VCaP (cell line): ENCODE measurements at regions not wholly inside any gene's neighbourhood (a gene's known extent, or its start where the extent isn't known, plus 50 kb on each side); places are given as distances from the start of the nearest gene placed in this dataset.

Experiments
- H3K27ac ChIP-seq: fragments of 450-650 bp; 2 replicates; pipeline ENCODE4 v1.5.1; 2017
- CTCF ChIP-seq: fragments of 450-650 bp; conservative IDR thresholded peaks from 2 replicates; pipeline ENCODE4 v1.5.1; 2017; ENCODE audit warnings: mild to moderate bottlenecking, moderate library complexity

GRCh38 chr2:56898986-56899385, 715.2 kb downstream of the CCDC85A start:
- no peak for TF ChIP-seq CTCF
- H3K27ac ChIP-seq = no peak overlapping the region

- H3K27ac ChIP-seq = no peak overlapping the region
- TF ChIP-seq CTCF = no peak
These were observed 728.7 kb downstream of the CCDC85A start for GRCh38 chr2:56912490-56912889.

- TF ChIP-seq CTCF = no peak
- no peak overlapping the region for H3K27ac ChIP-seq
These were observed 735.0 kb downstream of the CCDC85A start for GRCh38 chr2:56918790-56919189.

- no peak overlapping the region for H3K27ac ChIP-seq
- no peak for TF ChIP-seq CTCF
These were observed 750.2 kb downstream of the CCDC85A start for GRCh38 chr2:56933976-56934375.

GRCh38 chr2:56934866-56935265, 751.1 kb downstream of the CCDC85A start:
- H3K27ac ChIP-seq = no peak overlapping the region
- TF ChIP-seq CTCF = no peak

- no peak for TF ChIP-seq CTCF
- no peak overlapping the region for H3K27ac ChIP-seq
These were observed 756.3 kb downstream of the CCDC85A start for GRCh38 chr2:56940054-56940453.

- no peak for TF ChIP-seq CTCF
These were observed 769.1 kb downstream of the CCDC85A start for GRCh38 chr2:56952871-56953270.

GRCh38 chr2:56960581-56960980, 776.8 kb downstream of the CCDC85A start:
- TF ChIP-seq CTCF = no peak
- H3K27ac ChIP-seq = no peak overlapping the region

More at GRCh38 chr2:56952871-56953270, 769.1 kb downstream of the CCDC85A start:
- H3K27ac ChIP-seq = no peak overlapping the region
